NCI-H1436 treated with DMSO at 0.1 percent for 48 hours (cell line): ENCODE measurements at regions not wholly inside any gene's neighbourhood (a gene's known extent, or its start where the extent isn't known, plus 50 kb on each side); places are given as distances from the start of the nearest gene placed in this dataset.

Experiments used
- DNase-seq: peaks from one replicate; lab custom pipeline; 2025; lab: John Stamatoyannopoulos, UW

GRCh38 chr13:34414616-34415015, 527.5 kb upstream of the NBEA start:
- no peak for DNase-seq

GRCh38 chr13:34416971-34417380, 525.1 kb upstream of the NBEA start:
- DNase-seq = no peak

- DNase-seq = no peak
Observed at GRCh38 chr13:34417896-34418295, 524.2 kb upstream of the NBEA start.

GRCh38 chr13:34419025-34419424, 523.0 kb upstream of the NBEA start:
- DNase-seq = peak; percentile 21

- DNase-seq = no peak
Observed at GRCh38 chr13:34419755-34420154, 522.3 kb upstream of the NBEA start.

- DNase-seq = no peak
Observed at GRCh38 chr13:34420702-34421346, 521.2 kb upstream of the NBEA start.

- no peak for DNase-seq
Observed at GRCh38 chr13:34421347-34421719, 520.7 kb upstream of the NBEA start.

- no peak for DNase-seq
Observed at GRCh38 chr13:34421858-34422475, 520.1 kb upstream of the NBEA start.

GRCh38 chr13:34422956-34423355, 519.1 kb upstream of the NBEA start:
- no peak for DNase-seq

GRCh38 chr13:34425327-34425949, 516.6 kb upstream of the NBEA start:
- DNase-seq = no peak

GRCh38 chr13:34428911-34429310, 513.2 kb upstream of the NBEA start:
- no peak for DNase-seq

GRCh38 chr13:34430294-34430693, 511.8 kb upstream of the NBEA start:
- DNase-seq = no peak

GRCh38 chr13:34431827-34432581, 510.1 kb upstream of the NBEA start:
- DNase-seq = no peak

GRCh38 chr13:34435338-34435737, 506.7 kb upstream of the NBEA start:
- no peak for DNase-seq

- no peak for DNase-seq
Observed at GRCh38 chr13:34437873-34438272, 504.2 kb upstream of the NBEA start.

- DNase-seq = no peak
Observed at GRCh38 chr13:34452831-34453230, 489.2 kb upstream of the NBEA start.

GRCh38 chr13:34458756-34459715, 483.0 kb upstream of the NBEA start:
- DNase-seq = no peak

- DNase-seq = no peak
Observed at GRCh38 chr13:34459856-34460255, 482.2 kb upstream of the NBEA start.

- DNase-seq = no peak
Observed at GRCh38 chr13:34462843-34463242, 479.2 kb upstream of the NBEA start.

- DNase-seq = no peak
Observed at GRCh38 chr13:34464011-34464410, 478.1 kb upstream of the NBEA start.

- no peak for DNase-seq
Observed at GRCh38 chr13:34465423-34465922, 476.6 kb upstream of the NBEA start.

- no peak for DNase-seq
Observed at GRCh38 chr13:34466301-34466700, 475.8 kb upstream of the NBEA start.
